SK-N-SH treated with all-trans-retinoic acid at 6 μM for 48 hours (cell line): ENCODE measurements at regions not wholly inside any gene's neighbourhood (a gene's known extent, or its start where the extent isn't known, plus 50 kb on each side); places are given as distances from the start of the nearest gene placed in this dataset.

Experiments used
- ATAC-seq: fragments of 200-7000 bp; cut with Tn5 transposase; 3 replicates; pipeline ENCODE4 v1.9.1; 2020; ENCODE audit warnings: mild to moderate bottlenecking, moderate library complexity
- ARNTL ChIP-seq: fragments of 450-650 bp; formaldehyde crosslinking; IDR thresholded peaks from 2 replicates; pipeline ENCODE4 v1.5.0; 2020; ENCODE audit warnings: low read depth, mild to moderate bottlenecking, moderate library complexity, borderline replicate concordance
- BACH2 ChIP-seq: fragments of 250-450 bp; sonication (Bioruptor Pico); IDR thresholded peaks from 2 replicates; pipeline ENCODE4 v1.9.0; 2021; ENCODE audit warnings: mild to moderate bottlenecking, borderline replicate concordance
- CREB5 ChIP-seq: fragments of 250-450 bp; sonication (Bioruptor Pico); IDR thresholded peaks from 2 replicates; pipeline ENCODE4 v1.5.1; 2020; ENCODE audit warnings: low read depth, mild to moderate bottlenecking, moderate library complexity
- CSDC2 ChIP-seq: fragments of 250-450 bp; sonication (Bioruptor Pico); IDR thresholded peaks from 2 replicates; pipeline ENCODE4 v1.5.0; 2020; ENCODE audit warnings: mild to moderate bottlenecking, moderate library complexity
- GLIS3 ChIP-seq: fragments of 250-450 bp; sonication (Bioruptor Pico); IDR thresholded peaks from 2 replicates; pipeline ENCODE4 v1.5.0; 2020; ENCODE audit warnings: mild to moderate bottlenecking, moderate library complexity
- ISL1 ChIP-seq: fragments of 250-450 bp; sonication (Bioruptor Pico); IDR thresholded peaks from 2 replicates; pipeline ENCODE4 v2.1.2; 2022; ENCODE audit warnings: mild to moderate bottlenecking, moderate library complexity
- OSR1 ChIP-seq: fragments of 250-450 bp; sonication (Bioruptor Pico); IDR thresholded peaks from 2 replicates; pipeline ENCODE4 v1.8.0; 2022; ENCODE audit warnings: moderate library complexity, mild to moderate bottlenecking, inconsistent platforms
- PPARA ChIP-seq: fragments of 250-450 bp; sonication (Bioruptor Pico); IDR thresholded peaks from 2 replicates; pipeline ENCODE4 v1.5.0; 2020; ENCODE audit warnings: mild to moderate bottlenecking, borderline replicate concordance
- RARB ChIP-seq: fragments of 250-450 bp; sonication (Bioruptor Pico); IDR thresholded peaks from 2 replicates; pipeline ENCODE4 v1.8.0; 2021; ENCODE audit warnings: mild to moderate bottlenecking, moderate library complexity
- SNAI2 ChIP-seq: fragments of 250-450 bp; sonication (Bioruptor Pico); IDR thresholded peaks from 2 replicates; pipeline ENCODE4 v1.5.0; 2020; ENCODE audit warnings: mild to moderate bottlenecking, moderate library complexity
- TCF4 ChIP-seq: fragments of 250-450 bp; sonication (Bioruptor Pico); IDR thresholded peaks from 2 replicates; pipeline ENCODE4 v1.8.0; 2021; ENCODE audit warnings: mild to moderate bottlenecking, moderate library complexity, borderline replicate concordance
- TOX ChIP-seq: fragments of 250-450 bp; sonication (Bioruptor Pico); IDR thresholded peaks from 2 replicates; pipeline ENCODE4 v1.8.0; 2021; ENCODE audit warnings: mild to moderate bottlenecking, moderate library complexity, borderline replicate concordance
- TSHZ2 ChIP-seq: fragments of 250-450 bp; sonication (Bioruptor Pico); IDR thresholded peaks from 2 replicates; pipeline ENCODE4 v1.5.0; 2020; ENCODE audit warnings: mild to moderate bottlenecking, moderate library complexity
- ZC3H10 ChIP-seq: fragments of 250-450 bp; sonication (Bioruptor Pico); IDR thresholded peaks from 2 replicates; pipeline ENCODE4 v1.5.1; 2021; ENCODE audit warnings: mild to moderate bottlenecking, moderate library complexity
- ZFP3 ChIP-seq: fragments of 250-450 bp; sonication (Bioruptor Pico); IDR thresholded peaks from 2 replicates; pipeline ENCODE4 v1.5.0; 2020; ENCODE audit warnings: mild to moderate bottlenecking, moderate library complexity
- ZFP30 ChIP-seq: fragments of 450-650 bp; formaldehyde crosslinking; IDR thresholded peaks from 2 replicates; pipeline ENCODE4 v1.5.0; 2022; ENCODE audit warnings: mild to moderate bottlenecking, moderate library complexity
- ZNF565 ChIP-seq: fragments of 450-650 bp; formaldehyde crosslinking; conservative IDR thresholded peaks from 2 replicates; pipeline ENCODE4 v1.5.0; 2020; ENCODE audit warnings: low read depth, mild to moderate bottlenecking, moderate library complexity
- ZNF70 ChIP-seq: fragments of 450-650 bp; formaldehyde crosslinking; IDR thresholded peaks from 2 replicates; pipeline ENCODE4 v1.5.0; 2020; ENCODE audit warnings: mild to moderate bottlenecking, moderate library complexity
- TF ChIP-seq, protein P1 (sequence below): fragments of 250-450 bp; sonication (Bioruptor Pico); IDR thresholded peaks from 2 replicates; pipeline ENCODE4 v1.8.0; 2021; ENCODE audit warnings: low read depth, mild to moderate bottlenecking, moderate library complexity, borderline replicate concordance
- TF ChIP-seq, protein P2 (sequence below): fragments of 250-450 bp; sonication (Bioruptor Pico); IDR thresholded peaks from 2 replicates; pipeline ENCODE4 v1.8.0; 2020; ENCODE audit warnings: mild to moderate bottlenecking, moderate library complexity, borderline replicate concordance
- TF ChIP-seq, protein P3 (sequence below): fragments of 250-450 bp; sonication (Bioruptor Pico); IDR thresholded peaks from 2 replicates; pipeline ENCODE4 v1.5.1; 2021; ENCODE audit warnings: mild to moderate bottlenecking, moderate library complexity

- TF ChIP-seq PPARA (CRISPR knock-in tag) (no peak), ISL1 (CRISPR knock-in tag) (no peak), RARB (no peak)
- TF ChIP-seq, protein P1, sequence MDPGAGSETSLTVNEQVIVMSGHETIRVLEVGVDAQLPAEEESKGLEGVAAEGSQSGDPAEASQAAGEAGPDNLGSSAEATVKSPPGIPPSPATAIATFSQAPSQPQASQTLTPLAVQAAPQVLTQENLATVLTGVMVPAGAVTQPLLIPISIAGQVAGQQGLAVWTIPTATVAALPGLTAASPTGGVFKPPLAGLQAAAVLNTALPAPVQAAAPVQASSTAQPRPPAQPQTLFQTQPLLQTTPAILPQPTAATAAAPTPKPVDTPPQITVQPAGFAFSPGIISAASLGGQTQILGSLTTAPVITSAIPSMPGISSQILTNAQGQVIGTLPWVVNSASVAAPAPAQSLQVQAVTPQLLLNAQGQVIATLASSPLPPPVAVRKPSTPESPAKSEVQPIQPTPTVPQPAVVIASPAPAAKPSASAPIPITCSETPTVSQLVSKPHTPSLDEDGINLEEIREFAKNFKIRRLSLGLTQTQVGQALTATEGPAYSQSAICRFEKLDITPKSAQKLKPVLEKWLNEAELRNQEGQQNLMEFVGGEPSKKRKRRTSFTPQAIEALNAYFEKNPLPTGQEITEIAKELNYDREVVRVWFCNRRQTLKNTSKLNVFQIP (CRISPR knock-in tag) = no peak
These were observed 1325.0 kb downstream of the XPNPEP1 start (continued) for GRCh38 chr10:108598320-108598695.

GRCh38 chr10:108597657-108598319 is 1325.5 kb downstream of the XPNPEP1 start:
- ATAC-seq = no peak; the same call in 2 of the 3 replicates
- no peak for TF ChIP-seq TSHZ2 (CRISPR knock-in tag)
- TF ChIP-seq ZC3H10 (CRISPR knock-in tag) = no peak
- TF ChIP-seq BACH2 (CRISPR knock-in tag) = no peak
- no peak for TF ChIP-seq TCF4 (CRISPR knock-in tag)
- TF ChIP-seq ISL1 (CRISPR knock-in tag) = 0 out of 2 replicates have a peak, but pooled peaks have one; percentile 16
- TF ChIP-seq OSR1 = no peak

DNA sequence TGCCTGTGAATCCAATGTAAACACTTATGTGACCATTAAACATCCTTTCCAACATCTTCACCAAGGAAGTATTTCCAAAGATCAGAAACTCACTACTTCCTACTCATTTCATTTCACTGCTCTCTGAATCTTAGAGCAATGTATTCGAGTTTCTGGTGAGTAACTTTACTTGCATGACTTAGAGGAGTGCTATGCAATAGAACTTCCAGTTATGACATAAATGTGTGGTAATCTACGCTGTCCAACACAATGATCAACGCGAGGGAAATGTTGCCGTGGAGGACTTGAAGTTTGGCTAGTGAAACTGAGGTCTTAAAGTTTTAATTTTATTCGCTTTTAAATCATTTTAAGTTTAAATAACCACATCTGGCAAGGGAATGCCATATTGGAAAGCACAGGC is 1326.3 kb downstream of the XPNPEP1 start:
- TF ChIP-seq SNAI2 (CRISPR knock-in tag) = no peak
- TF ChIP-seq TSHZ2 (CRISPR knock-in tag) = no peak
- no peak for TF ChIP-seq ZFP30 (CRISPR knock-in tag)
- TF ChIP-seq ZNF565 (CRISPR knock-in tag) = no peak
- TF ChIP-seq PPARA (CRISPR knock-in tag) = no peak
- TF ChIP-seq TOX = no peak
- TF ChIP-seq ZNF70 (CRISPR knock-in tag) = no peak
- TF ChIP-seq ISL1 (CRISPR knock-in tag) = no peak
- TF ChIP-seq, protein P2, sequence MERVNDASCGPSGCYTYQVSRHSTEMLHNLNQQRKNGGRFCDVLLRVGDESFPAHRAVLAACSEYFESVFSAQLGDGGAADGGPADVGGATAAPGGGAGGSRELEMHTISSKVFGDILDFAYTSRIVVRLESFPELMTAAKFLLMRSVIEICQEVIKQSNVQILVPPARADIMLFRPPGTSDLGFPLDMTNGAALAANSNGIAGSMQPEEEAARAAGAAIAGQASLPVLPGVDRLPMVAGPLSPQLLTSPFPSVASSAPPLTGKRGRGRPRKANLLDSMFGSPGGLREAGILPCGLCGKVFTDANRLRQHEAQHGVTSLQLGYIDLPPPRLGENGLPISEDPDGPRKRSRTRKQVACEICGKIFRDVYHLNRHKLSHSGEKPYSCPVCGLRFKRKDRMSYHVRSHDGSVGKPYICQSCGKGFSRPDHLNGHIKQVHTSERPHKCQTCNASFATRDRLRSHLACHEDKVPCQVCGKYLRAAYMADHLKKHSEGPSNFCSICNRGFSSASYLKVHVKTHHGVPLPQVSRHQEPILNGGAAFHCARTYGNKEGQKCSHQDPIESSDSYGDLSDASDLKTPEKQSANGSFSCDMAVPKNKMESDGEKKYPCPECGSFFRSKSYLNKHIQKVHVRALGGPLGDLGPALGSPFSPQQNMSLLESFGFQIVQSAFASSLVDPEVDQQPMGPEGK (CRISPR knock-in tag) = no peak
- no peak for TF ChIP-seq OSR1
- ATAC-seq = no peak

GRCh38 chr10:108592956-108593355 is 1330.4 kb downstream of the XPNPEP1 start:
- ATAC-seq = no peak
- no peak for TF ChIP-seq ZFP3 (CRISPR knock-in tag)
- TF ChIP-seq GLIS3 (CRISPR knock-in tag) = no peak
- no peak for TF ChIP-seq CREB5
- no peak for TF ChIP-seq OSR1
- TF ChIP-seq, protein P3, sequence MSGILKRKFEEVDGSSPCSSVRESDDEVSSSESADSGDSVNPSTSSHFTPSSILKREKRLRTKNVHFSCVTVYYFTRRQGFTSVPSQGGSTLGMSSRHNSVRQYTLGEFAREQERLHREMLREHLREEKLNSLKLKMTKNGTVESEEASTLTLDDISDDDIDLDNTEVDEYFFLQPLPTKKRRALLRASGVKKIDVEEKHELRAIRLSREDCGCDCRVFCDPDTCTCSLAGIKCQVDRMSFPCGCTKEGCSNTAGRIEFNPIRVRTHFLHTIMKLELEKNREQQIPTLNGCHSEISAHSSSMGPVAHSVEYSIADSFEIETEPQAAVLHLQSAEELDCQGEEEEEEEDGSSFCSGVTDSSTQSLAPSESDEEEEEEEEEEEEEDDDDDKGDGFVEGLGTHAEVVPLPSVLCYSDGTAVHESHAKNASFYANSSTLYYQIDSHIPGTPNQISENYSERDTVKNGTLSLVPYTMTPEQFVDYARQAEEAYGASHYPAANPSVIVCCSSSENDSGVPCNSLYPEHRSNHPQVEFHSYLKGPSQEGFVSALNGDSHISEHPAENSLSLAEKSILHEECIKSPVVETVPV = no peak
- TF ChIP-seq ZNF70 (CRISPR knock-in tag) = no peak
- no peak for TF ChIP-seq ISL1 (CRISPR knock-in tag)
- no peak for TF ChIP-seq ZNF565 (CRISPR knock-in tag)
- TF ChIP-seq CSDC2 (CRISPR knock-in tag) = no peak
- no peak for TF ChIP-seq PPARA (CRISPR knock-in tag)
- TF ChIP-seq BACH2 (CRISPR knock-in tag) = no peak
- TF ChIP-seq, protein P2 (CRISPR knock-in tag) = no peak
- TF ChIP-seq ARNTL (CRISPR knock-in tag) = no peak
- TF ChIP-seq RARB = no peak
